Endothelial cell of umbilical vein (primary cell): ENCODE measurements at regions not wholly inside any gene's neighbourhood (a gene's known extent, or its start where the extent isn't known, plus 50 kb on each side); places are given as distances from the start of the nearest gene placed in this dataset.

Experiments
- BruUV-seq: library from RNA; stranded (reverse); fragments of 400-500 nt; replicated peaks from 2 replicates; lab custom pipeline; 2021; lab: Mats Ljungman, UMichigan
- CTCF ChIA-PET: fragments of 300-600, 350-600 bp; sonication (Branson Sonifier 250); formaldehyde crosslinking; loops from one replicate; lab custom pipeline; 2021; ENCODE audit warnings: antibody characterized with exemption, inconsistent platforms; lab: Charles Lee
- POLR2A ChIA-PET: fragments of 300-600, 350-600 bp; sonication (Branson Sonifier 250); formaldehyde crosslinking; loops from one replicate; lab custom pipeline; 2021; ENCODE audit warnings: antibody characterized with exemption, inconsistent platforms; lab: Charles Lee
- DNase-seq: peaks from one replicate; pipeline ENCODE4 v3.0.0-alpha.2; 2011; ENCODE audit warnings: low read depth, low spot score
- FAIRE-seq: peaks from 2 replicates; lab custom pipeline; 2011; peaks lifted over from hg19 to GRCh38; lab: Jason Lieb, UNC
- H2AFZ ChIP-seq: 2 replicates; pipeline ENCODE4 v1.6.0; 2012; ENCODE audit warnings: low read depth, low read length, control low read depth, inconsistent platforms
- H3K27ac ChIP-seq: 2 replicates; pipeline ENCODE4 v1.5.1; 2011; ENCODE audit warnings: low read depth, mild to moderate bottlenecking, control low read depth, low read length, moderate library complexity; ENCODE audit not compliant: insufficient read depth
- H3K27me3 ChIP-seq, 2 experiments: 2 replicates each; pipeline versions ENCODE4 v1.6.0 to v1.6.1; 2011; ENCODE audit warnings: low read length in 2 of 2, mixed read lengths in 1 of 2; ENCODE audit not compliant: control insufficient read depth in 2 of 2, insufficient read depth in 2 of 2
- H3K36me3 ChIP-seq, 2 experiments: 2 replicates in 1 of 2; 3 replicates in 1 of 2; pipeline ENCODE4 v1.5.1; 2011; ENCODE audit warnings: low read length in 2 of 2, mild to moderate bottlenecking in 1 of 2, moderate library complexity in 1 of 2; ENCODE audit not compliant: control insufficient read depth in 2 of 2, insufficient read depth in 2 of 2; ENCODE audit errors: extremely low read depth in 1 of 2
- H3K4me1 ChIP-seq: 3 replicates; pipeline ENCODE4 v1.5.1; 2011; ENCODE audit warnings: mild to moderate bottlenecking, low read length; ENCODE audit not compliant: control insufficient read depth, insufficient read depth; ENCODE audit errors: extremely low read depth
- H3K4me2 ChIP-seq: 2 replicates; pipeline ENCODE4 v1.6.1; 2011; ENCODE audit warnings: low read length, control low read depth, mixed read lengths; ENCODE audit not compliant: insufficient read depth
- H3K4me3 ChIP-seq, 3 experiments: fragments of 200-600 bp in 1 of 3; sonication (generic), shearing (Covaris generic) in 1 of 3; replicated peaks in 1 of 3; 2 replicates each; pipeline ENCODE4 v1.5.1; 2011 to 2016; ENCODE audit warnings: control low read depth in 3 of 3, low read length in 3 of 3, mild to moderate bottlenecking in 2 of 3, inconsistent platforms in 1 of 3, low read depth in 1 of 3, moderate library complexity in 1 of 3; ENCODE audit not compliant: insufficient read depth in 1 of 3
- H3K79me2 ChIP-seq: 2 replicates; pipeline ENCODE4 v1.6.0; 2012; ENCODE audit warnings: low read length, inconsistent platforms; ENCODE audit not compliant: control insufficient read depth, insufficient read depth
- H3K9ac ChIP-seq: replicated peaks from 2 replicates; pipeline ENCODE3; 2011; ENCODE audit warnings: low read length, control low read depth; ENCODE audit not compliant: insufficient read depth; ENCODE audit errors: extremely low read depth
- H3K9me1 ChIP-seq: replicated peaks from 3 replicates; pipeline ENCODE4 v1.6.0; 2011; ENCODE audit warnings: mild to moderate bottlenecking, low read length; ENCODE audit not compliant: control insufficient read depth, insufficient read depth; ENCODE audit errors: extremely low read depth
- H3K9me3 ChIP-seq: replicated peaks from 2 replicates; pipeline ENCODE4 v1.5.1; 2012; ENCODE audit warnings: low read length, inconsistent platforms; ENCODE audit not compliant: control insufficient read depth, insufficient read depth
- H4K20me1 ChIP-seq: replicated peaks from 2 replicates; pipeline ENCODE3; 2011; ENCODE audit warnings: mild to moderate bottlenecking, low read length; ENCODE audit not compliant: control insufficient read depth, insufficient read depth; ENCODE audit errors: extremely low read depth
- CTCF ChIP-seq, 2 donors: IDR thresholded peaks; 1 replicate in 1 of 2; 2 replicates in 1 of 2; pipeline ENCODE4 v1.5.1; 2011; ENCODE audit warnings: low read length in 2 of 2, mild to moderate bottlenecking in 2 of 2, moderate library complexity in 2 of 2, control low read depth in 1 of 2, inconsistent platforms in 1 of 2, low read depth in 1 of 2; ENCODE audit not compliant: insufficient read depth in 1 of 2; ENCODE audit errors: extremely low read depth in 1 of 2
- EZH2 ChIP-seq: IDR thresholded peaks from 2 replicates; pipeline ENCODE4 v1.6.1; 2012; ENCODE audit warnings: borderline replicate concordance, low read depth, mild to moderate bottlenecking, moderate library complexity, low read length, inconsistent platforms; ENCODE audit not compliant: severe bottlenecking
- FOS ChIP-seq: IDR thresholded peaks from 2 replicates; pipeline ENCODE4 v1.6.1; 2011; ENCODE audit warnings: mild to moderate bottlenecking, low read length, moderate library complexity, borderline replicate concordance; ENCODE audit not compliant: insufficient read depth
- GATA2 ChIP-seq: IDR thresholded peaks from 2 replicates; pipeline ENCODE4 v1.7.0; 2011; ENCODE audit warnings: low read depth, mild to moderate bottlenecking, moderate library complexity, mixed read lengths, low read length; ENCODE audit not compliant: insufficient read length, insufficient read depth
- JUN ChIP-seq: IDR thresholded peaks from 2 replicates; pipeline ENCODE4 v1.6.1; 2011; ENCODE audit warnings: borderline replicate concordance, low read depth; ENCODE audit not compliant: insufficient read length, insufficient read depth
- MAX ChIP-seq: IDR thresholded peaks from 2 replicates; pipeline ENCODE4 v1.6.1; 2011; ENCODE audit not compliant: insufficient read depth, insufficient read length
- MYC ChIP-seq: IDR thresholded peaks from one replicate; pipeline ENCODE4 v1.6.1; 2011; ENCODE audit warnings: mild to moderate bottlenecking, low read depth, low read length
- POLR2A ChIP-seq: IDR thresholded peaks from 2 replicates; pipeline ENCODE4 v1.6.1; 2012; ENCODE audit warnings: low read depth, mild to moderate bottlenecking, control low read depth, low read length
- POLR2AphosphoS5 ChIP-seq: IDR thresholded peaks from 2 replicates; pipeline ENCODE4 v1.6.1; 2012; ENCODE audit warnings: low read depth, mild to moderate bottlenecking, control low read depth, low read length, moderate library complexity; ENCODE audit not compliant: insufficient read depth
- dilution Hi-C: fragments of 300-500 bp; cut with MboI; formaldehyde crosslinking; loops from one replicate; pipeline ENCODE4 v1.15.0; 2019; ENCODE audit warnings: low sequenced_read_pairs; ENCODE audit not compliant: extremely low pct_ligation_motif_present
- intact Hi-C: fragments of 100-400 bp; cut with micrococcal nuclease; formaldehyde crosslinking; loops from one replicate; pipeline ENCODE4 v1.10.0; 2022

GRCh38 chr2:16026816-16027501 is 86.6 kb downstream of the MYCN start:
- Histone ChIP-seq H3K27ac (no peak overlapping the region), H2AFZ (no peak overlapping the region), H4K20me1 (no peaks in the 10 kb centered on the region), H3K9me1 (no peaks in the 10 kb centered on the region), H3K27me3 (no peaks in the 10 kb centered on the region), H3K4me3 (no peak overlapping the region), H3K4me1 (no peaks in the 10 kb centered on the region), H3K36me3 (no peaks in the 10 kb centered on the region), H3K79me2 (no peaks in the 10 kb centered on the region), H3K9me3 (peaks cover 3% of the 10 kb centered on the region), H3K4me2 (no peak overlapping the region), H3K9ac (no peak overlapping the region)
- FAIRE-seq, result no peak
- no peak for DNase-seq
- POLR2A ChIA-PET, result no interaction called here
- dilution Hi-C loops (no loop called here), intact Hi-C loops (no loop called here)
- no TSS peak for BruUV-seq
- CTCF ChIA-PET, result no interaction called here
- TF ChIP-seq EZH2, result no peak
- no peak for TF ChIP-seq JUN
- no peak for TF ChIP-seq FOS
- TF ChIP-seq POLR2A, result no peak
- no peak for TF ChIP-seq MYC
- no peak for TF ChIP-seq POLR2AphosphoS5
- TF ChIP-seq MAX, result no peak
- no peak for TF ChIP-seq GATA2
- TF ChIP-seq CTCF (IDR thresholded peaks at IDR 0.05; ENCODE audit: extremely low read depth in 1 of 2, insufficient read depth in 1 of 2, low read depth in 1 of 2, low read length in 2 of 2), result no peak
